ENCODE measurements at regions not wholly inside any gene's neighbourhood (a gene's known extent, or its start where the extent isn't known, plus 50 kb on each side); places are given as distances from the start of the nearest gene placed in this dataset.

- no CpG with 5 or more reads among the region's 2 CpGs for WGBS (ENCODE audit: insufficient coverage, low lambda C conversion rate)
- H3K27me3 ChIP-seq (ENCODE audit: control insufficient read depth, insufficient read depth, low read length): no peaks in the 10 kb centered on the region
- H3K36me3 ChIP-seq (ENCODE audit: control insufficient read depth, insufficient read depth, low read length): no peaks in the 10 kb centered on the region
- H3K9me3 ChIP-seq (ENCODE audit: control insufficient read depth, low read depth, low read length): no peaks in the 10 kb centered on the region
- H3K4me1 ChIP-seq (ENCODE audit: control insufficient read depth, insufficient read depth, low read length): no peaks in the 10 kb centered on the region
- no peak for DNase-seq
- H3K4me3 ChIP-seq (ENCODE audit: low read length): no peak overlapping the region
- peak overlapping the region; percentile 65 for H3K27ac ChIP-seq (ENCODE audit: low read length)
These were observed 75.5 kb upstream of the ELL2 start for GRCh38 chr5:96037128-96037527.

GRCh38 chr5:96036301-96036700, 74.7 kb upstream of the ELL2 start:
- WGBS (ENCODE audit: insufficient coverage, low lambda C conversion rate): no CpG with 5 or more reads among the region's 1 CpG
- no peaks in the 10 kb centered on the region for H3K27me3 ChIP-seq (ENCODE audit: control insufficient read depth, insufficient read depth, low read length)
- DNase-seq: no peak
- no peaks in the 10 kb centered on the region for H3K4me1 ChIP-seq (ENCODE audit: control insufficient read depth, insufficient read depth, low read length)
- no peak overlapping the region for H3K27ac ChIP-seq (ENCODE audit: low read length)
- H3K36me3 ChIP-seq (ENCODE audit: control insufficient read depth, insufficient read depth, low read length): no peaks in the 10 kb centered on the region
- no peaks in the 10 kb centered on the region for H3K9me3 ChIP-seq (ENCODE audit: control insufficient read depth, low read depth, low read length)
- H3K4me3 ChIP-seq (ENCODE audit: low read length): no peak overlapping the region

- no peak overlapping the region for H3K4me3 ChIP-seq (ENCODE audit: low read length)
- no peaks in the 10 kb centered on the region for H3K36me3 ChIP-seq (ENCODE audit: control insufficient read depth, insufficient read depth, low read length)
- no peak overlapping the region for H3K27ac ChIP-seq (ENCODE audit: low read length)
- no peaks in the 10 kb centered on the region for H3K4me1 ChIP-seq (ENCODE audit: control insufficient read depth, insufficient read depth, low read length)
- H3K27me3 ChIP-seq (ENCODE audit: control insufficient read depth, insufficient read depth, low read length): no peaks in the 10 kb centered on the region
- no peaks in the 10 kb centered on the region for H3K9me3 ChIP-seq (ENCODE audit: control insufficient read depth, low read depth, low read length)
- WGBS (ENCODE audit: insufficient coverage, low lambda C conversion rate): no CpG with 5 or more reads among the region's 3 CpGs
- no peak for DNase-seq
These were observed 74.1 kb upstream of the ELL2 start for GRCh38 chr5:96035796-96036195.

GRCh38 chr5:96033116-96033515, 71.5 kb upstream of the ELL2 start:
- no peaks in the 10 kb centered on the region for H3K9me3 ChIP-seq (ENCODE audit: control insufficient read depth, low read depth, low read length)
- no peak for DNase-seq
- no peaks in the 10 kb centered on the region for H3K4me1 ChIP-seq (ENCODE audit: control insufficient read depth, insufficient read depth, low read length)
- no peak overlapping the region for H3K4me3 ChIP-seq (ENCODE audit: low read length)
- H3K27ac ChIP-seq (ENCODE audit: low read length): no peak overlapping the region
- WGBS (ENCODE audit: insufficient coverage, low lambda C conversion rate): no CpG with 5 or more reads among the region's 1 CpG
- no peaks in the 10 kb centered on the region for H3K27me3 ChIP-seq (ENCODE audit: control insufficient read depth, insufficient read depth, low read length)
- H3K36me3 ChIP-seq (ENCODE audit: control insufficient read depth, insufficient read depth, low read length): no peaks in the 10 kb centered on the region

GRCh38 chr5:96031811-96032261, 70.2 kb upstream of the ELL2 start:
- no peak overlapping the region for H3K27ac ChIP-seq (ENCODE audit: low read length)
- H3K4me1 ChIP-seq (ENCODE audit: control insufficient read depth, insufficient read depth, low read length): no peaks in the 10 kb centered on the region
- no peak for DNase-seq
- H3K36me3 ChIP-seq (ENCODE audit: control insufficient read depth, insufficient read depth, low read length): no peaks in the 10 kb centered on the region
- no CpG with 5 or more reads among the region's 1 CpG for whole genome bisulfite sequencing (ENCODE audit: insufficient coverage, low lambda C conversion rate)
- H3K9me3 ChIP-seq (ENCODE audit: control insufficient read depth, low read depth, low read length): no peaks in the 10 kb centered on the region
- H3K4me3 ChIP-seq (ENCODE audit: low read length): no peak overlapping the region
- H3K27me3 ChIP-seq (ENCODE audit: control insufficient read depth, insufficient read depth, low read length): no peaks in the 10 kb centered on the region

GRCh38 chr5:96031180-96031579, 69.5 kb upstream of the ELL2 start:
- Histone ChIP-seq H3K27ac (ENCODE audit: low read length) (no peak overlapping the region), H3K4me1 (ENCODE audit: control insufficient read depth, insufficient read depth, low read length) (no peaks in the 10 kb centered on the region), H3K9me3 (ENCODE audit: control insufficient read depth, low read depth, low read length) (no peaks in the 10 kb centered on the region), H3K4me3 (ENCODE audit: low read length) (no peak overlapping the region), H3K27me3 (ENCODE audit: control insufficient read depth, insufficient read depth, low read length) (no peaks in the 10 kb centered on the region), H3K36me3 (ENCODE audit: control insufficient read depth, insufficient read depth, low read length) (no peaks in the 10 kb centered on the region)
- no peak for DNase-seq
- WGBS (ENCODE audit: insufficient coverage, low lambda C conversion rate): 80% methylated on average over 1 of the region's 2 CpGs

GRCh38 chr5:96026406-96027041, 64.9 kb upstream of the ELL2 start:
- H3K36me3 ChIP-seq (ENCODE audit: control insufficient read depth, insufficient read depth, low read length): no peaks in the 10 kb centered on the region
- no CpG with 5 or more reads among the region's 2 CpGs for WGBS (ENCODE audit: insufficient coverage, low lambda C conversion rate)
- no peak overlapping the region for H3K4me3 ChIP-seq (ENCODE audit: low read length)
- peaks cover 11% of the 10 kb centered on the region for H3K4me1 ChIP-seq (ENCODE audit: control insufficient read depth, insufficient read depth, low read length)
- no peak for DNase-seq
- no peak overlapping the region for H3K27ac ChIP-seq (ENCODE audit: low read length)
- no peaks in the 10 kb centered on the region for H3K9me3 ChIP-seq (ENCODE audit: control insufficient read depth, low read depth, low read length)
- H3K27me3 ChIP-seq (ENCODE audit: control insufficient read depth, insufficient read depth, low read length): no peaks in the 10 kb centered on the region

- H3K4me3 ChIP-seq (ENCODE audit: low read length): no peak overlapping the region
These were observed 63.2 kb upstream of the ELL2 start for GRCh38 chr5:96024683-96025475.

GRCh38 chr5:96023518-96023917, 61.9 kb upstream of the ELL2 start:
- no peak for DNase-seq
- no peak overlapping the region for H3K27ac ChIP-seq (ENCODE audit: low read length)
- no peaks in the 10 kb centered on the region for H3K27me3 ChIP-seq (ENCODE audit: control insufficient read depth, insufficient read depth, low read length)
- no peak overlapping the region for H3K4me3 ChIP-seq (ENCODE audit: low read length)
- no peaks in the 10 kb centered on the region for H3K36me3 ChIP-seq (ENCODE audit: control insufficient read depth, insufficient read depth, low read length)
- peaks cover 11% of the 10 kb centered on the region for H3K4me1 ChIP-seq (ENCODE audit: control insufficient read depth, insufficient read depth, low read length)
- H3K9me3 ChIP-seq (ENCODE audit: control insufficient read depth, low read depth, low read length): no peaks in the 10 kb centered on the region
- 77% methylated on average over 1 of the region's 2 CpGs for WGBS (ENCODE audit: insufficient coverage, low lambda C conversion rate)

More at GRCh38 chr5:96024683-96025475, 63.2 kb upstream of the ELL2 start:
- DNase-seq: no peak
- Histone ChIP-seq H3K27me3 (ENCODE audit: control insufficient read depth, insufficient read depth, low read length) (no peaks in the 10 kb centered on the region), H3K27ac (ENCODE audit: low read length) (no peak overlapping the region), H3K4me1 (ENCODE audit: control insufficient read depth, insufficient read depth, low read length) (peaks cover 11% of the 10 kb centered on the region), H3K9me3 (ENCODE audit: control insufficient read depth, low read depth, low read length) (no peaks in the 10 kb centered on the region), H3K36me3 (ENCODE audit: control insufficient read depth, insufficient read depth, low read length) (no peaks in the 10 kb centered on the region)
- 58% methylated on average over 2 of the region's 6 CpGs for WGBS (ENCODE audit: insufficient coverage, low lambda C conversion rate)

- Histone ChIP-seq H3K27ac (ENCODE audit: low read length) (no peak overlapping the region), H3K4me3 (ENCODE audit: low read length) (no peak overlapping the region), H3K36me3 (ENCODE audit: control insufficient read depth, insufficient read depth, low read length) (no peaks in the 10 kb centered on the region), H3K27me3 (ENCODE audit: control insufficient read depth, insufficient read depth, low read length) (no peaks in the 10 kb centered on the region), H3K9me3 (ENCODE audit: control insufficient read depth, low read depth, low read length) (no peaks in the 10 kb centered on the region), H3K4me1 (ENCODE audit: control insufficient read depth, insufficient read depth, low read length) (peaks cover 11% of the 10 kb centered on the region)
- WGBS (ENCODE audit: insufficient coverage, low lambda C conversion rate): no CpG with 5 or more reads among the region's 1 CpG
- DNase-seq: no peak
These were observed 61.3 kb upstream of the ELL2 start for GRCh38 chr5:96022971-96023370.

Measured in large intestine (tissue), 3 donors.